OCI-LY1 (cell line): ENCODE measurements at regions not wholly inside any gene's neighbourhood (a gene's known extent, or its start where the extent isn't known, plus 50 kb on each side); places are given as distances from the start of the nearest gene placed in this dataset.

Experiments used
- EZH2 ChIP-seq: fragments of 200-600 bp; sonication (generic), shearing (Covaris generic); IDR thresholded peaks from 2 replicates; pipeline ENCODE4 v1.8.0; 2017; ENCODE audit warnings: borderline replicate concordance, mixed run types, mild to moderate bottlenecking, antibody characterized with exemption, low read length, moderate library complexity, mixed read lengths
- TF ChIP-seq, protein P1 (sequence below): fragments of 200-600 bp; sonication (generic), shearing (Covaris generic); IDR thresholded peaks from 2 replicates; pipeline ENCODE4 v1.5.1; 2017; ENCODE audit warnings: mild to moderate bottlenecking, antibody characterized with exemption, low read length, moderate library complexity, mixed read lengths

DNA sequence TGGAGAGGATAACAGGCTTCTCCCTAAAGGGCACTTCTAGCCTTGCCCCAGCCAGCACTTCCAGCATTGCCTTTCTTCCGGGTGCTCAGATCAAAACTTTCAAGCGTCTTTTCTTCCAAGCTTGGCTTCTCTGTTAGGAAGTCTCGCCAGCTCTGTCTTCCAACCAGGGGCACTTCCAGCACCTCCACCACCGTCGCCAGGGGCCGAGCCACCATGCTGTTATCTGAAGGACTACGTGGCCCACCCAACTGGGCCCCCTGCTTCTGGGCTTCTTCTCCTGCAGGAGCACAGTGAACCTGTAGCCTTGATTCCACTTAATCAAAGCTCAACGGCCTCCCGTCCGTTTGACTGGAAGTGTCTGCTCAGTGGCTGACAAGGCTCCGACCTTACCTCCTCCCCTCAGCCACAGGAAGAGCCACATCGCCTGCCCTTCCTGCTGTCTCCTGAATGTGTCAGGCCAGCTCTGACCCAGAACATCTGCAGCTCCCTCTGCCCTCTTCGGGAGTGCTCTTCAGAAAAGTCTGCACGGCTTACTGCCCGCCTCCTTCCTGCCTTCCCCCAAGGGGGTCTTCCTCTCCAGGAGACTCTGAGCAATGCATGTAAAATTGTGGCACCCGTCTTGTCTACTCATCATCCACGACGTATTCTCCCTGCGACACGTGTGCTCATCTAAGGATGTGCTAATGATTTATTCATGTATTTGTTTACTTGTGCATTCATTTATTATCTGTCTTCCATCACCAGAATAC, 527.0 kb downstream of the CDH26 start:
- TF ChIP-seq, protein P1, sequence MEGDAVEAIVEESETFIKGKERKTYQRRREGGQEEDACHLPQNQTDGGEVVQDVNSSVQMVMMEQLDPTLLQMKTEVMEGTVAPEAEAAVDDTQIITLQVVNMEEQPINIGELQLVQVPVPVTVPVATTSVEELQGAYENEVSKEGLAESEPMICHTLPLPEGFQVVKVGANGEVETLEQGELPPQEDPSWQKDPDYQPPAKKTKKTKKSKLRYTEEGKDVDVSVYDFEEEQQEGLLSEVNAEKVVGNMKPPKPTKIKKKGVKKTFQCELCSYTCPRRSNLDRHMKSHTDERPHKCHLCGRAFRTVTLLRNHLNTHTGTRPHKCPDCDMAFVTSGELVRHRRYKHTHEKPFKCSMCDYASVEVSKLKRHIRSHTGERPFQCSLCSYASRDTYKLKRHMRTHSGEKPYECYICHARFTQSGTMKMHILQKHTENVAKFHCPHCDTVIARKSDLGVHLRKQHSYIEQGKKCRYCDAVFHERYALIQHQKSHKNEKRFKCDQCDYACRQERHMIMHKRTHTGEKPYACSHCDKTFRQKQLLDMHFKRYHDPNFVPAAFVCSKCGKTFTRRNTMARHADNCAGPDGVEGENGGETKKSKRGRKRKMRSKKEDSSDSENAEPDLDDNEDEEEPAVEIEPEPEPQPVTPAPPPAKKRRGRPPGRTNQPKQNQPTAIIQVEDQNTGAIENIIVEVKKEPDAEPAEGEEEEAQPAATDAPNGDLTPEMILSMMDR = no peak
- no peak for TF ChIP-seq EZH2
